ENCODE measurements at regions not wholly inside any gene's neighbourhood (a gene's known extent, or its start where the extent isn't known, plus 50 kb on each side); places are given as distances from the start of the nearest gene placed in this dataset.

- Histone ChIP-seq H2BK120ac (ENCODE audit: low read depth, low read length) (no peak overlapping the region), H3K9ac (ENCODE audit: low read depth, low read length) (no peak overlapping the region), H3K4ac (ENCODE audit: low read depth, low read length) (no peak overlapping the region), H3K27ac (ENCODE audit: insufficient read depth, low read length) (no peak overlapping the region), H2BK5ac (ENCODE audit: low read depth, low read length, poor library complexity, severe bottlenecking) (no peak overlapping the region), H4K91ac (ENCODE audit: insufficient read depth, low read depth, low read length) (peak overlapping the region; percentile 8; the same call in 1 of the 2 replicates), H4K5ac (ENCODE audit: low read depth, low read length) (no peak overlapping the region), H3K14ac (replicated peaks; ENCODE audit: low read depth, low read length) (no peak overlapping the region), H3K56ac (ENCODE audit: extremely low read depth, insufficient read depth, low read length) (no peak overlapping the region), H3K23ac (ENCODE audit: low read depth, low read length) (no peak overlapping the region), H3K79me1 (ENCODE audit: low read depth in 1 of 2, low read length in 2 of 2) (no peaks in the 10 kb centered on the region), H3K4me2 (ENCODE audit: low read depth, low read length) (no peak overlapping the region), H2AK9ac (replicated peaks; ENCODE audit: low read depth, low read length, poor library complexity) (no peak overlapping the region), H3K9me1 (ENCODE audit: insufficient read depth, low read length) (no peaks in the 10 kb centered on the region), H3K4me3 (ENCODE audit: insufficient read depth, low read depth, low read length) (no peak overlapping the region), H2AK5ac (ENCODE audit: low read depth, low read length) (no peak overlapping the region; the same call in 1 of the 2 replicates), H3K36me3 (ENCODE audit: control insufficient read depth, insufficient read depth, low read length) (no peaks in the 10 kb centered on the region), H4K8ac (ENCODE audit: low read depth in 2 of 2, low read length in 2 of 2) (no peak overlapping the region; a peak in 1 of 4 replicates), H2AFZ (replicated peaks; ENCODE audit: low read length, poor library complexity) (no peak overlapping the region), H3K18ac (ENCODE audit: low read depth, low read length) (no peak overlapping the region), H2BK15ac (ENCODE audit: low read depth, low read length) (0 out of 3 replicates have a peak overlapping the region, but pooled peaks have one; percentile 22), H2BK20ac (ENCODE audit: low read depth, low read length) (no peak overlapping the region), H3K9me3 (ENCODE audit: control insufficient read depth, insufficient read depth, low read length) (no peaks in the 10 kb centered on the region), H3K27me3 (ENCODE audit: control insufficient read depth, insufficient read depth, low read length) (no peaks in the 10 kb centered on the region), H4K20me1 (ENCODE audit: insufficient read depth, low read length) (no peaks in the 10 kb centered on the region), H3K4me1 (ENCODE audit: control insufficient read depth, insufficient read depth, low read length) (peaks cover 4% of the 10 kb centered on the region)
- CTCF ChIA-PET: no interaction called here
- in situ Hi-C loops (cut with MboI; ENCODE audit: low sequenced_read_pairs) (no loop called here), intact Hi-C loops (cut with micrococcal nuclease) (no loop called here), dilution Hi-C loops (cut with HindIII; ENCODE audit: low sequenced_read_pairs, unreplicated experiment) (no loop called here)
- POLR2A ChIA-PET (ENCODE audit: unreplicated experiment): no interaction called here
- no peak for DNase-seq
- ATAC-seq (ENCODE audit: low read depth): no peak
- BruUV-seq (replicated peaks): no TSS peak
- no CpG with 5 or more reads among the region's 2 CpGs for WGBS, 2 experiments (ENCODE audit: extremely low coverage in 2 of 2, insufficient read length in 1 of 2)
- no peak for TF ChIP-seq RCOR1 (IDR thresholded peaks at IDR 0.05; ENCODE audit: insufficient replicate concordance, low read length)
- TF ChIP-seq SMC3 (IDR thresholded peaks at IDR 0.05; ENCODE audit: low read depth, low read length): no peak
- no peak for TF ChIP-seq ELK1 (IDR thresholded peaks at IDR 0.05; ENCODE audit: borderline replicate concordance, low read depth, low read length)
- no peak for TF ChIP-seq MXI1 (IDR thresholded peaks at IDR 0.05; ENCODE audit: borderline replicate concordance, low read depth, low read length)
- TF ChIP-seq CEBPB (IDR thresholded peaks at IDR 0.05; ENCODE audit: low read depth, low read length): no peak
- no peak for TF ChIP-seq NFE2L2 (IDR thresholded peaks at IDR 0.05; ENCODE audit: low read depth, low read length)
- no peak for TF ChIP-seq POLR2A (IDR thresholded peaks at IDR 0.05; ENCODE audit: low read depth, low read length)
- TF ChIP-seq BHLHE40 (IDR thresholded peaks at IDR 0.05; ENCODE audit: low read depth, low read length): no peak
- TF ChIP-seq CTCF (conservative IDR thresholded peaks at IDR 0.05; ENCODE audit: low read depth, low read length): no peak
- TF ChIP-seq RFX5 (IDR thresholded peaks at IDR 0.05; ENCODE audit: low read depth, low read length): no peak
- no peak for TF ChIP-seq RAD21 (IDR thresholded peaks at IDR 0.05; ENCODE audit: low read length)
- TF ChIP-seq CHD1 (IDR thresholded peaks at IDR 0.05; ENCODE audit: low read depth, low read length): no peak
- no peak for TF ChIP-seq MAZ (IDR thresholded peaks at IDR 0.05; ENCODE audit: borderline replicate concordance, low read depth, low read length)
- no peak for TF ChIP-seq USF2 (IDR thresholded peaks at IDR 0.05; ENCODE audit: low read depth, low read length)
- TF ChIP-seq FOS (IDR thresholded peaks at IDR 0.05; ENCODE audit: low read depth, low read length): no peak
- no peak for TF ChIP-seq MAFK (IDR thresholded peaks at IDR 0.05; ENCODE audit: low read depth, low read length)
Measured at GRCh38 chr11:122398851-122399250, 256.7 kb upstream of the UBASH3B start.
